ENCODE measurements at regions not wholly inside any gene's neighbourhood (a gene's known extent, or its start where the extent isn't known, plus 50 kb on each side); places are given as distances from the start of the nearest gene placed in this dataset.
"Not testable (repeated sequence)": the region's sequence is repeated elsewhere in the genome, so short reads cannot be mapped to it uniquely, and the experiment has no call there.

GRCh38 chr2:16199241-16199640 is 258.9 kb downstream of the MYCN start:
- not testable (repeated sequence) for TF ChIP-seq SUZ12 (IDR thresholded peaks at IDR 0.05; ENCODE audit: extremely low read depth, insufficient read depth, insufficient read length); YY1 (IDR thresholded peaks at IDR 0.05; ENCODE audit: insufficient read depth, insufficient read length)
